ENCODE measurements at regions not wholly inside any gene's neighbourhood (a gene's known extent, or its start where the extent isn't known, plus 50 kb on each side); places are given as distances from the start of the nearest gene placed in this dataset.

- Histone ChIP-seq H3K4me3 (no peak overlapping the region), H3K27me3 (ENCODE audit: insufficient read depth) (no peaks in the 10 kb centered on the region), H2AFZ (no peak overlapping the region), H3K79me2 (replicated peaks; ENCODE audit: insufficient read depth) (no peaks in the 10 kb centered on the region), H4K20me1 (replicated peaks; ENCODE audit: insufficient read depth) (no peaks in the 10 kb centered on the region), H3K4me2 (no peak overlapping the region), H3K27ac (ENCODE audit: low read depth) (no peak overlapping the region), H3F3A (replicated peaks; ENCODE audit: low read depth) (no peaks in the 10 kb centered on the region), H3K36me3 (ENCODE audit: insufficient read depth) (peaks cover 6% of the 10 kb centered on the region; the same call in 1 of the 2 replicates), H3K4me1 (ENCODE audit: insufficient read depth) (no peaks in the 10 kb centered on the region), H3K9me2 (ENCODE audit: insufficient read depth) (peaks cover 5% of the 10 kb centered on the region; the same call in 1 of the 2 replicates)
- no peak overlapping the region for H3K4me3 Mint-ChIP-seq
- no peaks in the 10 kb centered on the region; the same call in 2 of the 3 replicates for H3K4me1 Mint-ChIP-seq
- H3K27me3 Mint-ChIP-seq (ENCODE audit: insufficient read depth, low read depth, poor library complexity): no peaks in the 10 kb centered on the region
- no peak overlapping the region for H3K27ac Mint-ChIP-seq
- TF ChIP-seq CREB1 (CRISPR knock-in tag; IDR thresholded peaks at IDR 0.05; ENCODE audit: low read depth) (no peak), ZNF114 (CRISPR knock-in tag; IDR thresholded peaks at IDR 0.05) (no peak), ZNF462 (CRISPR knock-in tag; IDR thresholded peaks at IDR 0.05) (no peak), JUNB (IDR thresholded peaks at IDR 0.05; ENCODE audit: unreplicated experiment) (no peak), EZH2 (IDR thresholded peaks at IDR 0.05; ENCODE audit: low read depth, unreplicated experiment) (no peak), POLR2AphosphoS5 (IDR thresholded peaks at IDR 0.05; ENCODE audit: low read depth) (no peak), CTCF (conservative IDR thresholded peaks at IDR 0.05; ENCODE audit: low read depth in 2 of 2) (no peak), ETS1 (IDR thresholded peaks at IDR 0.05) (no peak), REST (IDR thresholded peaks at IDR 0.05; ENCODE audit: unreplicated experiment) (no peak), EZH2phosphoT487 (IDR thresholded peaks at IDR 0.05; ENCODE audit: unreplicated experiment) (no peak), ZNF331 (CRISPR knock-in tag; IDR thresholded peaks at IDR 0.05; ENCODE audit: low read depth) (no peak), NANOG (IDR thresholded peaks at IDR 0.05; ENCODE audit: borderline replicate concordance) (no peak), STAT1 (IDR thresholded peaks at IDR 0.05; ENCODE audit: unreplicated experiment) (no peak)
- ATAC-seq (no peak), DNase-seq (ENCODE audit: low spot score) (no peak)
- H3K36me3 Mint-ChIP-seq (ENCODE audit: low read depth): no peaks in the 10 kb centered on the region
- peaks cover 16% of the 10 kb centered on the region; the same call in 2 of the 3 replicates for H3K9me3 Mint-ChIP-seq
Observed at GRCh38 chr2:204066051-204066450, 129.5 kb downstream of the ICOS start.

All from GM23338 (cell line).